ENCODE measurements at regions not wholly inside any gene's neighbourhood (a gene's known extent, or its start where the extent isn't known, plus 50 kb on each side); places are given as distances from the start of the nearest gene placed in this dataset.
A peak's percentile ranks its signal among the peaks of the same experiment; 100 is the strongest.
"Not testable (repeated sequence)": the region's sequence is repeated elsewhere in the genome, so short reads cannot be mapped to it uniquely, and the experiment has no call there.

DNA sequence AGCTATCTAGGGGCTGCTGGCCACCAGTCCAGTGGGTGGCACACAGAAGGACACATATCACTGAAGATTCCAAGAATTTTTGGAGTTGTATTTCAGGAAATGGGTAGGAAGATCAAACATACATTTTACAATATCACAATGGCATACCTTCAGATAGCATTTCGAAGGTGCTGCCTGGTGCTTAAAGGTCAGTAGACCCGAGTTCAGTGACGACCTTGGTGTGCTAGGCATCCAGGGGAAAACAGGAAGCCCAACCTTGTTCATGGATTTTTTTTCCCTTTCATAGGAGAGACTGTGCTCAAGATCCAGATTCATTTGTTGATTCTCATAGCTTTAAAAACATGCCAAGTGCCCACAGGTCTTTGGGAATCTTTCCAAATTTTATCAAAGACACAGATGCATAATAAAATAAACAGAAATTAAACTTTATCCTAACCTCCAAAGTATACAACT lies 51.0 kb upstream of the RCBTB2 start:
- Mint-ChIP-seq H3K36me3 (peaks cover 3% of the 10 kb centered on the region), H3K27ac (no peak overlapping the region), H3K4me3 (no peak overlapping the region), H3K4me1 (peaks cover 29% of the 10 kb centered on the region), H3K9me3 (peaks cover 3% of the 10 kb centered on the region), H3K27me3 (peaks cover 33% of the 10 kb centered on the region)
- DNase-seq (no peak), ATAC-seq (ENCODE audit: low read depth) (no peak)
- POLR2A ChIA-PET, result interaction anchor here (1.3 to 1.7 kb wide), 2 partner anchors 134 to 191 kb away, joined by 3 read pairs; no protein-coding TSS in a partner anchor

DNA sequence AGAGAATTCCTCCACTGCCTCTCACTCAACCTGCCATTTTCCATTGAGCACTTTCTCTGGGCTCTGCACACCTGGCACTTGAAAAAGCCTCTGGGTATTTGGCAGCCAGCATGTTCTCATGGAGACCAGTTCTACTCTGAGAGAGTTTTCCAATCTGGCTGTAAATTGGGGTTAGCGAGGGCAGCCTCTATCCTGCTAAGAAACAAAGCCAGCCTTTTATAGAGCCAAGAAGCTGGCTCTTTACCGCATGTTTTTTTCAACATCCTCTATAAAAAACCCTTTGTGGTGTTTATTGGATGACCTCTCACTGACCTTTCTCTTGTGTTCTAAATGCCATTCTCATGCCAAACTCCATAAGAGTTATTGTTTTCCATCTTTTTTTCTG lies 52.6 kb upstream of the RCBTB2 start:
- ATAC-seq (ENCODE audit: low read depth) (no peak), DNase-seq (no peak)
- Mint-ChIP-seq H3K36me3 (peaks cover 3% of the 10 kb centered on the region), H3K4me1 (peaks cover 17% of the 10 kb centered on the region), H3K4me3 (no peak overlapping the region), H3K27ac (no peak overlapping the region), H3K9me3 (peaks cover 3% of the 10 kb centered on the region), H3K27me3 (peaks cover 31% of the 10 kb centered on the region)
- POLR2A ChIA-PET, result interaction anchor here (1.7 kb wide), 1 partner anchor 193 kb away, joined by 3 read pairs; no protein-coding TSS in a partner anchor

DNA sequence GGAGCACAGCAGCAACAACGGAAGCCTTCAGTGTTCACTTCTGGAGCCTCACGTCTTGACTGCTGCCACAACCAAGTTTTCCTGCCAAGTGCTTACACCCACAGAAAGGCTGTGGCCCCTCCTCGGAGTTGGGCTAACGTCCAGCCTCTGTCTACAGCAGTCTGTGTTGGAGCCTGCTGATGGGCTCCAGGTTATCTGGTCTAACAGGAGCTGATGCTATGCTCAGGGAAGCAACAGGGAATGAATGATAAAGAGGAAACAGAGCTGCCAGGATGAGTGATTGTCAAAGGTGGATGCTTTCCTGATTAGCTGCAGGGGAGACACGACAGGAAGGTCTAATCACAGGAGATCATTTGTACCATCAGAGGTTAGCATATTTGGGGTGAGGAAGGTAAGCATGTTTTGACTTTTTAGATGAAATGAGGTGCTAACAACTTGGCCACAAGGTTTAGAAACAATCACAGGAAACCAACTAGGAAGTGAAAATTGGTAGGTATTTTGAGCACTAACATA lies 53.8 kb upstream of the RCBTB2 start:
- H3K4me1 Mint-ChIP-seq, result peaks cover 14% of the 10 kb centered on the region
- peaks cover 25% of the 10 kb centered on the region for H3K27me3 Mint-ChIP-seq
- peak overlapping the region; percentile 82 for H3K27ac Mint-ChIP-seq
- ATAC-seq (ENCODE audit: low read depth), result peak; percentile 54
- H3K9me3 Mint-ChIP-seq, result peaks cover 3% of the 10 kb centered on the region
- H3K4me3 Mint-ChIP-seq, result peak overlapping the region; percentile 66
- peaks cover 3% of the 10 kb centered on the region for H3K36me3 Mint-ChIP-seq
- POLR2A ChIA-PET, result no interaction called here
- no peak for DNase-seq

DNA sequence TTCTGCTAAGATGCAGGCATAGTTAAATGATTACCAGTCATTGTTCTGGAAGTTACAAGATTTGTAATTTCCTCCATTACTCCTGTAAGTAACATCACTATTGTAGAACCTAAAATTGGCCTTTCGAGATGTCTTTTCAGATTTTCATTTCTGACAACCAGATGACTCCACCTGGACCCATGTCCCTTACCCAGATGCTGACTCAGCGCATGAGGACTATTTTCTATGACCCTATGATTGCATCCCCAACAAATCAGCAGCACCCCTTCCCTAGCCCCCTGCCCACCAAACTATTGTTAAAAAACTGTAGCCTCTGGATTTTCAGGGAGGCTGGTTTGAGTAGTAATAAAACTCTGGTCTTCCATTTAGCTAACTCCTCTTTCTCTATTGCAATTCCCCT lies 55.2 kb upstream of the RCBTB2 start:
- peaks cover 16% of the 10 kb centered on the region for H3K4me1 Mint-ChIP-seq
- ATAC-seq (ENCODE audit: low read depth), result no peak
- no peak for DNase-seq
- H3K27ac Mint-ChIP-seq, result no peak overlapping the region
- H3K27me3 Mint-ChIP-seq, result peaks cover 10% of the 10 kb centered on the region
- peaks cover 3% of the 10 kb centered on the region for H3K36me3 Mint-ChIP-seq
- no peak overlapping the region for H3K4me3 Mint-ChIP-seq
- POLR2A ChIA-PET, result interaction anchor here (0.6 kb wide), 1 partner anchor 296 kb away, joined by 3 read pairs; no protein-coding TSS in a partner anchor
- H3K9me3 Mint-ChIP-seq, result peaks cover 3% of the 10 kb centered on the region

DNA sequence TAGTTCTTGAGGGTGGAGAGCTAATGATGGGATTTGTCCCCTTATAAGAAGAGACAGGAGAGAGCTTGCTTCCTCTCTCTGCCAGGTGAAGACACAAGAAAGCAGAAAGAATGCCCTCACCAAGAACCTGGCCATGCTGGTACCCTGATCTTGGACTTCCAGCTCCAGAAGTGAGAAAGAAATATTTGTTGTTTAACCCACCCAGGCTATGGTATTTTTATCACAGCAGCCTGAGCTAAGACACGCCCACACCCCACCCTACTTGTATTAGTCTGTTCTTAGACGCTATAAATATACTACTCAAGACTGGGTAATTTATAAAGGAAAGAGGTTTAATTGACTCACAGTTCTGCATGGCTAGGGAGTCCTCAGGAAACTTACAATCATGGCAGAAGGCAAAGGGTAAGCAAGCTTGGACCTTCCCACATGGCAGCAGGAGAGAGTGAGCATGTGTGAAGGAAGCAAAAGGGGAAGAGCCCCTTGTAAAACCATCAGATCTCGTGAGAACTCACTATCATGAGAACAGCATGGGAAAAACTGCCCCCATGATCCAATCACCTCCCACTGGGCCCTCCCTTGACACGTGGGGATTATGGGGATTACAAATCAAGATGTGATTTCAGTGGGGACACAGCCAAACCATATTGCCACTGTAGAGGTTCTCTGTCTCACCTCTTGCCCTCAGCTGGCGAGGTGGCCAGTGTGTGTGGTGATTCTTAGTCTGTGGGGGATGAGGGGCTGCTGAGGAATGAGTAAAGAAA lies 57.4 kb upstream of the RCBTB2 start:
- POLR2A ChIA-PET, result no interaction called here
- DNase-seq, result no peak
- no peak overlapping the region for H3K27ac Mint-ChIP-seq
- H3K27me3 Mint-ChIP-seq, result peaks cover 4% of the 10 kb centered on the region
- H3K4me1 Mint-ChIP-seq, result peaks cover 17% of the 10 kb centered on the region
- no peak for ATAC-seq (ENCODE audit: low read depth)
- H3K36me3 Mint-ChIP-seq, result peaks cover 3% of the 10 kb centered on the region
- H3K4me3 Mint-ChIP-seq, result no peak overlapping the region
- H3K9me3 Mint-ChIP-seq, result peaks cover 3% of the 10 kb centered on the region

DNA sequence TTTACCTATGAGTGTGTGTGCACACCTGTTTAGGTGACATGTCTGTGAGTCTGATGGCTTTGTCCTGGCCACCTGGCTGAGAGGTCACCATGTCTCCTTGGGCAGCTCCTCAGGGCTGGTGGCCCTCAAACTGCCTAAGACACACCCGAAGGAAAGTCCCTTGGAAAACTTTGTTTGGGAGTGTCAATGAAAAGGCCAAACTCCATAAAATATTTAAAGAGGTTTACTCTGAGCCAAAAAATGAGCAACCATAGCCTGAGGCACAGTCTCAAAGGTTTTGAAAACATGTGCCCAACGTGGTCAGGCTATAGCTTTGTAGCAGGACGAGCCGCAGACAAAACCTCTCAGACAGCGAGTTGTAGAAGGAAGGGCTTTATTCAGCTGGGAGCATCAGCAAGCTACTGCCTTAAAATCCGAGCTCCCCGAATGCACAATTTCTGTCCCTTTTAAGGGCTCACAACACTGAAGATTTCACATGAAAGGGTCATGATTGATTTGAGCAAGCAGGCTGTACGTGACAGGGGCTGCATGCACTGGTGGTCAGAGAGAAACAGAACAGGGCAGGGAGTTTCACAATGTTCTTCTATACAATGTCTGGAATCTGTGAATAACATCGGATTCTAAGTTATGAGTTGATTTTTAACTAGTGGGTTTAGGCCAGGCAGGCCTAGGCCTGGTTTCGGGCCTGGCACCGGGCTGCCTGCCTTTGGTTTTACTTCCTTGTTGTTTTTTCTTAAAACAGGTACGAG lies 58.4 kb upstream of the RCBTB2 start:
- H3K36me3 Mint-ChIP-seq; H3K4me3 Mint-ChIP-seq; H3K9me3 Mint-ChIP-seq; POLR2A ChIA-PET; ATAC-seq (ENCODE audit: low read depth); H3K27me3 Mint-ChIP-seq; H3K27ac Mint-ChIP-seq; DNase-seq: not testable (repeated sequence)
- H3K4me1 Mint-ChIP-seq, result peaks cover 11% of the 10 kb centered on the region

DNA sequence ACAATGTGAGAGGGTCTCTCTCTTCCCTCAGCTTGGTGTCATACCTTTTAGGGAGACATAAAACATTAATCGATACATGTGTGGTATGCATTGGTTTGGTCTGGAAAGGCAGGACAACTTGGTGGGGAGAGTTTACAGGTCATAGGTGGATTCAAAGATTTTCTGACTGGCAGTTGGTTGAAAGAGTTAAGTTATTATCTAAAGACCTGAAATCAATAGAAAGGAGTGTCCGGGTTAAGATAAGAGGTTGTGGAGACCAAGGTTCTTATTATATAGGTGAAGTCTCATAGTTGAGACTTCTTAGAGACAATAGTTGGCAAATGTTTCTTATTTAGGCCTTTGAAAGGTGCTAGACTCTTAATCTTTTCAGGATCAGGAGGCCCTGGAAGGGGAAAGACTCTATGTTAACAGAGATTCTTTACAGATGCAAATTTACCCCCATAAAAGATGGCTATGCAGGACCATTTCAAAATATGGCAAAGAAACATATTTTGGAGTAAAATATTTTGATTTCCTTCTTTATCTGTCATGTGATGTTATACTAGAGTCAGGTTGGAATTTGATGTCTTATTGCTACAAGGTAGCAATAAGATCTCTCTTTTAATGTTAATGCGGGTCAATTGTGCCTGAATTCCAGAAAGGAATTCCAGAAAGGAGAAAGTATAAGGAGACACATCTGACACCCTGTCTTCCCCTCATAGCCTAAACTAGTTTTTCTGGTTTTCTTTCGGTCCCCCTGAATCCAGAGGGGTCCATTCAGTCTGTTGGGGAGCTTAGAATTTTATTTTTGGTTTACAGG lies 59.2 kb upstream of the RCBTB2 start:
- Mint-ChIP-seq H3K36me3 (peaks cover 3% of the 10 kb centered on the region), H3K27ac (no peak overlapping the region), H3K4me1 (peaks cover 3% of the 10 kb centered on the region), H3K27me3 (peaks cover 4% of the 10 kb centered on the region), H3K4me3 (no peak overlapping the region), H3K9me3 (no peaks in the 10 kb centered on the region)
- no peak for ATAC-seq (ENCODE audit: low read depth)
- POLR2A ChIA-PET, result no interaction called here
- no peak for DNase-seq

DNA sequence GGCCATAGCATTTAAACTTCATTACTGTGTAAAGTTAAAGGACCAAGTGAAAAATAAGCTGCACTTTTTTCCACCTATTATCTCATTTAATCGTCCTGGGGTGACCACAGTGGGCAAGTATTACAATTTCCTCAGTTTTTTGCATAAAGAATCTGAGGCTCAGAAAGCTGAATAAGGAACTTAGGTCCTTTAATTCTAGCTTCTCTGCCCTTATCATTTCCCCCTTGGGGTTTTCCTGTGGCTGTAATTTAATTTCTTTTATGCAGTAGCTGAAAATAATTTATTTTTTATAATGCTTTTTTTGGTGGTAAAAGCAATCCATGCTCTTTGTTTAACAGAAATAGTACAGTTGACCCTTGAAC lies 59.8 kb upstream of the RCBTB2 start:
- no peak overlapping the region for H3K27ac Mint-ChIP-seq
- POLR2A ChIA-PET, result no interaction called here
- peaks cover 3% of the 10 kb centered on the region for H3K36me3 Mint-ChIP-seq
- no peaks in the 10 kb centered on the region for H3K9me3 Mint-ChIP-seq
- DNase-seq, result no peak
- H3K27me3 Mint-ChIP-seq, result peaks cover 4% of the 10 kb centered on the region
- H3K4me3 Mint-ChIP-seq, result no peak overlapping the region
- ATAC-seq (ENCODE audit: low read depth), result no peak
- H3K4me1 Mint-ChIP-seq, result peaks cover 2% of the 10 kb centered on the region

DNA sequence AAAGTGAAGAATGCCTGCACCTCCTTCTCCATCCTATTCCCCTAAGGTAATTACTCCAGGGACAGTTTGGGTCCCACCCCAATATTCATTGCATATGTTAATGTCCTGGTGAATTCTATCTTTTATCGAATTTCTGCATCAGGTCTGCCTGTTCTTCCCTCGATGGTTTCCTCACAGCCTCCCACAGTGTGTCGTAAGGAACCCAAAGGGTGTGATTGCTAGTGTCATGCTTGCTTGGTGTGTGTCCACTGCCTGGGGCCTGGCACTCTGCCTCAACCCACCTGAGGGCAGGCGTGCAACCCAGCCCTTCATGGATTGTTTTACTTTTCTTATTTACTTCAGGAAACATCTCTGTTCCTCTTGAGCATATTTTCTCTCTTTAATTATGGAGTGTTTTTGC lies 60.2 kb upstream of the CYSLTR2 start:
- Mint-ChIP-seq H3K4me1 (peaks cover 2% of the 10 kb centered on the region), H3K9me3 (no peaks in the 10 kb centered on the region), H3K27ac (no peak overlapping the region), H3K27me3 (peaks cover 4% of the 10 kb centered on the region), H3K36me3 (peaks cover under 1% of the 10 kb centered on the region), H3K4me3 (no peak overlapping the region)
- no peak for ATAC-seq (ENCODE audit: low read depth)
- POLR2A ChIA-PET, result no interaction called here
- DNase-seq, result no peak

DNA sequence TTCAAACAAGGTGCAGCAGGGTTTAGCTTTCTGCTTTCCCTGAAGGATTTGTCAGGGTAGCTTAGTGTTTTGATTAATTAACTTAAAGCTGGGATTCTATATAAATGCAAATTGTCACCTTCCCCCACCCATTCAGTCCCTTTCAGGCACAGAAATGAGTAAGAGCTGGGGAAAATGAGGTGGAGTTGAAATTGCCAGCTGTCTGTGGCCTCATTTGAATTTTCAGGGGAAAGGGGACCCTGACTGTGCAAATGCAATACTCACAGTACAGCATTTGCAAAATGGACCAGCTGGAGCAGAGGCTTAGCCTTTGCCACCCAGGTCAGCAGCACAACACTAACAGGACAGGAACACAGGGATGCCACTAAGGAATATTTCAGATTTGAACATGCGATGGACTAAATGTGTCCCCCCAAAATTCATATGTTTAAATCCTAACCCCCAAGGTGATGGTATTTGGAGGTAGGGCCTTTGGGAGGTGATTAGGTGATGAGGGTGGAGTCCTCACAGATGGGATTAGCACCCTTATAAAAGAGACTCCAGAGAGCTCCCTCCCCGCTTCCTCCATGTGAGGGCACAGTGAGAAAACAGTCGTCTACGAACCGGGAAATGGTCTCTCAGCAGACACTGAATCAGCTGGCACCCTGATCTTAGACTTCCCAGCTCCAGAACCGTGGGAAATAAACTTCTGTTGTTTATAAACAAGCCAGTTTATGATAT lies 59.5 kb upstream of the CYSLTR2 start:
- H3K27me3 Mint-ChIP-seq, result peaks cover 4% of the 10 kb centered on the region
- ATAC-seq (ENCODE audit: low read depth) (no peak), DNase-seq (no peak)
- H3K4me1 Mint-ChIP-seq, result peaks cover 2% of the 10 kb centered on the region
- no peaks in the 10 kb centered on the region for H3K36me3 Mint-ChIP-seq
- H3K27ac Mint-ChIP-seq, result no peak overlapping the region
- H3K9me3 Mint-ChIP-seq, result no peaks in the 10 kb centered on the region
- no peak overlapping the region for H3K4me3 Mint-ChIP-seq
- POLR2A ChIA-PET, result interaction anchor here (0.7 kb wide), 1 partner anchor 1220 kb away, joined by 4 read pairs; no protein-coding TSS in a partner anchor

DNA sequence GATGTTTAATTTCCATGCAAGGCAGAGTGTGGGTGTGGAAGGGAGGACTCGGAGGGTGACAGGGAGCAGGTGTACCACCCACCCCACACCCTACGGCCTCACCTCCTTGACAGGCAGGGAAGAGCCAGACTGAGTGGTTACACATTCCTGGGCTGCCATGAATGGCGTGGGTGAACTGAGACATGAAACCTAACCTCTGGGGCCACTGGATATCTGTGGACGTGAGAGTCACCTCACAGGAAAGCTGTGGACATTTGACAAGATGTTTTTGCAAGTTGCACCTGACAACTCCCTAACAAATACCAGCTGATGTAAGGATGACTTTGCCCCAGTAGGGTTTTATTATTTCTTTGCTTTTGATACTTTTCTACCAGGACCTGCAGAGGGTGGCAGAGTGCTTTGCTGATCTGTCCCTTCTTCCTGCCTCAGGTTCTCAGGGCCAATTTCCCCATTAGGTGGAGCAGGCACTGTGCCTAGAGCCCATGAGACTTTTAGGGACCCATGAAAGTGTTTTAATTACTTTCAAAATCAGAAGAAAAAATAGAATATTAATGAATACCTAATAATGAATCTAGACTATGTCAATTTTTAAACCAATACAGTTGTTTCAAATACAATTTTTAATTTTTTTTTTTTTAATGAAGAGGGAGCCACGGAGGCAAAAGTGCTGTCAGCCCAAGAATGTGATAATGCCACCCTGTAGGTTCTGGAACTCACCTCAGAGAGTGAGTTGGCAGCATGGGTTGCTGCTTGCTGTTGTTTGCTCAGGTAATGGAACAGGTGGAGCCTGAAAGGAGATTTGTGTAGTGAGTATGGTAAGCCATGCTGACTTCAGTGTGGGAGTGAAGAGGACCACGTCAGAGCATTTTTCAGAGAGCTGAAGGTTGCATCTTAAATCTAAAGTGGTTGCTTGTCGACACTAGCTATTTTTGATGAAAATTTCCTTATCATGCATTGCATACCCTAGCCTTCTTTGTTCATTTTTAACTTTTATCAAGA lies 58.0 kb upstream of the CYSLTR2 start:
- POLR2A ChIA-PET, result no interaction called here
- ATAC-seq (ENCODE audit: low read depth) (peak; percentile 90), DNase-seq (no peak)
- Mint-ChIP-seq H3K4me1 (peaks cover 3% of the 10 kb centered on the region), H3K4me3 (no peak overlapping the region), H3K36me3 (no peaks in the 10 kb centered on the region), H3K9me3 (no peaks in the 10 kb centered on the region), H3K27me3 (peaks cover 6% of the 10 kb centered on the region), H3K27ac (no peak overlapping the region)
